Progenitor cell of endocrine pancreas (in vitro differentiated cells): ENCODE measurements at regions not wholly inside any gene's neighbourhood (a gene's known extent, or its start where the extent isn't known, plus 50 kb on each side); places are given as distances from the start of the nearest gene placed in this dataset.

Experiments used
- DNase-seq: peaks from one replicate; pipeline ENCODE4 v3.0.0; 2021; ENCODE audit warnings: low spot score; ENCODE audit not compliant: unreplicated experiment
- H3K27ac Mint-ChIP-seq: 2 replicates; pipeline ENCODE4 v1.8.0; 2021; ENCODE audit warnings: mild to moderate bottlenecking, moderate library complexity, mixed read lengths
- H3K27me3 Mint-ChIP-seq: 2 replicates; pipeline ENCODE4 v1.8.0; 2021; ENCODE audit warnings: mixed read lengths
- H3K36me3 Mint-ChIP-seq: 2 replicates; pipeline ENCODE4 v1.8.0; 2022; ENCODE audit warnings: mixed read lengths; ENCODE audit not compliant: insufficient read depth
- H3K4me1 Mint-ChIP-seq: 2 replicates; pipeline ENCODE4 v1.8.0; 2021; ENCODE audit warnings: low read depth, mixed read lengths
- H3K4me3 Mint-ChIP-seq: 2 replicates; pipeline ENCODE4 v1.8.0; 2021; ENCODE audit warnings: low read depth, mild to moderate bottlenecking, moderate library complexity, mixed read lengths
- H3K9me3 Mint-ChIP-seq: 2 replicates; pipeline ENCODE4 v1.8.0; 2021; ENCODE audit warnings: low read depth, mixed read lengths
- CTCF ChIP-seq: fragments of 200-600 bp; sonication (generic); IDR thresholded peaks from one replicate; pipeline ENCODE4 v1.5.0; 2021; ENCODE audit warnings: antibody characterized with exemption, mild to moderate bottlenecking; ENCODE audit not compliant: unreplicated experiment

GRCh38 chr2:239821694-239822075 lies 203.5 kb downstream of the NDUFA10 start:
- Mint-ChIP-seq H3K9me3 (no peaks in the 10 kb centered on the region), H3K36me3 (no peaks in the 10 kb centered on the region), H3K27me3 (peaks cover 22% of the 10 kb centered on the region), H3K27ac (peak overlapping the region; percentile 31), H3K4me3 (no peak overlapping the region), H3K4me1 (peaks cover 3% of the 10 kb centered on the region)
- no peak for TF ChIP-seq CTCF
- DNase-seq: no peak

GRCh38 chr2:239820836-239821693 lies 204.1 kb downstream of the NDUFA10 start:
- Mint-ChIP-seq H3K4me3 (no peak overlapping the region), H3K36me3 (no peaks in the 10 kb centered on the region), H3K9me3 (no peaks in the 10 kb centered on the region), H3K27ac (peak overlapping the region; percentile 31), H3K27me3 (peaks cover 22% of the 10 kb centered on the region), H3K4me1 (peaks cover 3% of the 10 kb centered on the region)
- DNase-seq: peak; percentile 7
- TF ChIP-seq CTCF: no peak

DNA sequence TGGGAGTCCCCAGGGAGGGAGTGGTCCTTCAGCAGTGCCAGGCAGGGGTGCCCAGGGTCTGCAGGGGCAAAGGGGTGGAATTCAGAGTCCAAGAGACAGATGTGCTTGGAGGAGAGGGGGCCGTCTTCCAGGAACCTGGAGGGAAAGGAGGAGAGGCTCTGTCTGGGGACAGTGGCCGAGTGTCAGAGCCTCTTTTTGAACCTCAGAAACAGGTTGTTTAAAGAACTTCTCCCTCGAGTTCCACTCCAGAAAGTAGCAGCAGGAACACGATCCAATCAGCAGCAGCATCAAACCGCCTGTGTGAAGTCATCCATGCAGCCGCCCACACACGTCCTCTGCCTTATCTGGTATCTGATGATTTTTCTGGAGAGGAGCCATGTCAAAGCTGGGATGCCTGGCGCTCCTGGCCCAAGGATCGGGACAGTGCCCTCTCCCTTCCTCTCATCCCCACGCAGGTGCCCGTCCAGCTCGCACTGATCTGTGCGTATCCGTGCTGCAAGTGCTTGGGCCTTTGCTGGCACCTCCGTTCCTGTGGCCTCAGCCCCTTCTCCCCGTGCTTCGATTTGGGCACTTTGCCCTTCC lies 205.1 kb downstream of the NDUFA10 start:
- H3K4me1 Mint-ChIP-seq: peaks cover 3% of the 10 kb centered on the region
- H3K27me3 Mint-ChIP-seq: peaks cover 22% of the 10 kb centered on the region
- H3K9me3 Mint-ChIP-seq: peaks cover 3% of the 10 kb centered on the region
- no peak for TF ChIP-seq CTCF
- peak; percentile 5 for DNase-seq
- no peak overlapping the region for H3K27ac Mint-ChIP-seq
- no peaks in the 10 kb centered on the region for H3K36me3 Mint-ChIP-seq
- no peak overlapping the region for H3K4me3 Mint-ChIP-seq

- H3K4me1 Mint-ChIP-seq: peaks cover 4% of the 10 kb centered on the region
- peaks cover 3% of the 10 kb centered on the region for H3K9me3 Mint-ChIP-seq
- DNase-seq: peak; percentile 2
- no peak overlapping the region for H3K27ac Mint-ChIP-seq
- TF ChIP-seq CTCF: no peak
- H3K36me3 Mint-ChIP-seq: no peaks in the 10 kb centered on the region
- H3K4me3 Mint-ChIP-seq: no peak overlapping the region
- H3K27me3 Mint-ChIP-seq: peaks cover 22% of the 10 kb centered on the region
These were observed 205.8 kb downstream of the NDUFA10 start for GRCh38 chr2:239819091-239819973.

- peak; percentile 6 for DNase-seq
- no peak overlapping the region for H3K4me3 Mint-ChIP-seq
- H3K4me1 Mint-ChIP-seq: peaks cover 9% of the 10 kb centered on the region
- no peaks in the 10 kb centered on the region for H3K36me3 Mint-ChIP-seq
- no peak for TF ChIP-seq CTCF
- H3K27me3 Mint-ChIP-seq: peaks cover 22% of the 10 kb centered on the region
- no peak overlapping the region for H3K27ac Mint-ChIP-seq
- peaks cover 3% of the 10 kb centered on the region for H3K9me3 Mint-ChIP-seq
These were observed 206.6 kb downstream of the NDUFA10 start for GRCh38 chr2:239818531-239819011.
